K562 (cell line): ENCODE measurements at regions not wholly inside any gene's neighbourhood (a gene's known extent, or its start where the extent isn't known, plus 50 kb on each side); places are given as distances from the start of the nearest gene placed in this dataset.

Source experiments
- ATAC-seq: fragments of 200-7000 bp; cut with Tn5 transposase; 3 replicates; pipeline ENCODE4 v1.9.1; 2020; ENCODE audit warnings: moderate library complexity
- BruUV-seq: library from RNA; stranded (reverse); fragments of 400-500 nt; replicated peaks from 2 replicates; lab custom pipeline; 2021; lab: Mats Ljungman, UMichigan
- CTCF ChIA-PET: fragments of 300-600 bp; formaldehyde crosslinking; extraction: SDS; loops from one replicate; lab custom pipeline; 2021; ENCODE audit warnings: low intra/inter-chr PET ratio; lab: Yijun Ruan, JAX
- POLR2A ChIA-PET: fragments of 300-600, 350-650 bp; sonication (Branson Sonifier 250); formaldehyde crosslinking; extraction: SDS; loops from one replicate; lab custom pipeline; 2021; ENCODE audit warnings: antibody characterized with exemption, inconsistent platforms; lab: Yijun Ruan, JAX
- DNase-seq, 4 experiments: peaks; one replicate each; pipeline versions ENCODE4 v3.0.0 to v3.0.0-alpha.2; 2011 to 2018; ENCODE audit warnings: low spot score in 3 of 4, mixed read lengths in 3 of 4; ENCODE audit errors: extremely low read depth in 1 of 4
- FAIRE-seq: peaks from 2 replicates; lab custom pipeline; 2011; peaks lifted over from hg19 to GRCh38; lab: Jason Lieb, UNC
- H2AFZ ChIP-seq: 2 replicates; pipeline ENCODE4 v1.6.0; 2011; ENCODE audit warnings: low read depth, low read length, control low read depth, inconsistent platforms
- H3K27ac ChIP-seq: fragments of 200-600 bp; 3 replicates; pipeline ENCODE4 v1.8.0; 2011; ENCODE audit warnings: low read depth, mild to moderate bottlenecking, control low read depth, inconsistent platforms, low read length, moderate library complexity, mixed read lengths; ENCODE audit errors: extremely low read depth
- H3K27me3 ChIP-seq, 2 experiments: fragments of 300-600 bp in 1 of 2; 2 replicates in 1 of 2; 3 replicates in 1 of 2; pipeline versions ENCODE4 v1.6.0 to v1.8.0; 2011; ENCODE audit warnings: inconsistent platforms in 2 of 2, low read length in 2 of 2, mild to moderate bottlenecking in 1 of 2, mixed read lengths in 1 of 2, moderate library complexity in 1 of 2; ENCODE audit not compliant: control insufficient read depth in 2 of 2, insufficient read depth in 2 of 2
- H3K36me3 ChIP-seq: fragments of 300-600 bp; 3 replicates; pipeline ENCODE4 v1.8.0; 2011; ENCODE audit warnings: mild to moderate bottlenecking, low read length, inconsistent platforms; ENCODE audit not compliant: control insufficient read depth, insufficient read depth
- H3K4me1 ChIP-seq, 2 experiments: fragments of 200-600 bp in 1 of 2; replicated peaks in 1 of 2; 2 replicates in 1 of 2; 3 replicates in 1 of 2; pipeline versions ENCODE4 v1.5.1 to v1.8.0; 2011; ENCODE audit warnings: inconsistent platforms in 2 of 2, low read length in 2 of 2, mild to moderate bottlenecking in 1 of 2, mixed read lengths in 1 of 2, moderate library complexity in 1 of 2; ENCODE audit not compliant: control insufficient read depth in 2 of 2, insufficient read depth in 2 of 2
- H3K4me2 ChIP-seq: 2 replicates; pipeline ENCODE4 v1.6.1; 2011; ENCODE audit warnings: low read length, control low read depth, inconsistent platforms, mixed read lengths; ENCODE audit not compliant: insufficient read depth
- H3K4me3 ChIP-seq: fragments of 200-600 bp; sonication (generic), shearing (Covaris generic); 2 replicates; pipeline ENCODE4 v1.5.1; 2016; ENCODE audit warnings: control low read depth, inconsistent platforms
- H3K79me2 ChIP-seq: fragments of 200-600 bp; 3 replicates; pipeline ENCODE4 v1.8.0; 2011; ENCODE audit warnings: low read length, inconsistent platforms; ENCODE audit not compliant: control insufficient read depth, insufficient read depth
- H3K9ac ChIP-seq, 2 experiments: 2 replicates each; pipeline versions ENCODE4 v1.6.0 to v1.6.1; 2011; ENCODE audit warnings: low read depth in 2 of 2, low read length in 2 of 2, control low read depth in 1 of 2, inconsistent platforms in 1 of 2, mild to moderate bottlenecking in 1 of 2, mixed read lengths in 1 of 2; ENCODE audit not compliant: insufficient read depth in 1 of 2
- H3K9me1 ChIP-seq: one replicate; pipeline ENCODE4 v1.6.0; 2011; ENCODE audit warnings: inconsistent platforms, mild to moderate bottlenecking, low read length, moderate library complexity; ENCODE audit not compliant: control insufficient read depth, insufficient read depth
- H3K9me3 ChIP-seq: replicated peaks from 2 replicates; pipeline ENCODE4 v1.5.1; 2011; ENCODE audit warnings: low read depth, low read length, inconsistent platforms; ENCODE audit not compliant: control insufficient read depth, insufficient read depth
- H4K20me1 ChIP-seq: replicated peaks from 2 replicates; pipeline ENCODE4 v1.6.1; 2011; ENCODE audit warnings: low read length, inconsistent platforms, mixed read lengths; ENCODE audit not compliant: control insufficient read depth, insufficient read depth
- CEBPG ChIP-seq, 3 experiments: fragments of 200-800 bp in 1 of 3; sonication (Bioruptor generic) in 1 of 3; sonication (generic) in 1 of 3; formaldehyde crosslinking in 1 of 3; IDR thresholded peaks in 2 of 3; conservative IDR thresholded peaks in 1 of 3; 2 replicates each; pipeline versions ENCODE4 v1.6.1 to v1.8.0; 2016 to 2022; ENCODE audit warnings: missing compliant biosample characterization in 2 of 3, missing genetic modification characterization in 2 of 3, mild to moderate bottlenecking in 1 of 3, missing genetic modification reagents in 1 of 3
- CHD1 ChIP-seq: fragments of 200-600 bp; sonication (generic); IDR thresholded peaks from one replicate; pipeline ENCODE4 v1.6.1; 2012; ENCODE audit warnings: mild to moderate bottlenecking, moderate library complexity, low read length, inconsistent platforms
- ESRRB ChIP-seq: fragments of 250-450 bp; sonication (Bioruptor Pico); IDR thresholded peaks from 2 replicates; pipeline ENCODE4 v1.5.0; 2020; ENCODE audit warnings: mild to moderate bottlenecking, moderate library complexity, borderline replicate concordance
- HNRNPLL ChIP-seq: fragments of 200-400 bp; formaldehyde crosslinking; IDR thresholded peaks from 2 replicates; pipeline ENCODE4 v1.6.1; 2017; ENCODE audit warnings: low read length, low read depth, mild to moderate bottlenecking; ENCODE audit not compliant: poor library complexity, severe bottlenecking
- HOXB6 ChIP-seq: fragments of 250-450 bp; sonication (Bioruptor Pico); IDR thresholded peaks from 2 replicates; pipeline ENCODE4 v1.5.1; 2022; ENCODE audit warnings: mild to moderate bottlenecking, borderline replicate concordance
- IRF2 ChIP-seq: sonication (generic); formaldehyde crosslinking; IDR thresholded peaks from 2 replicates; pipeline ENCODE4 v1.8.1; 2022; ENCODE audit warnings: mild to moderate bottlenecking, missing genetic modification reagents
- PHF20 ChIP-seq: fragments of 450-650 bp; IDR thresholded peaks from 2 replicates; pipeline ENCODE4 v1.6.1; 2018; ENCODE audit not compliant: partially characterized antibody
- SMAD2 ChIP-seq: fragments of 150-350 bp; IDR thresholded peaks from 2 replicates; pipeline ENCODE4 v1.6.1; 2014; ENCODE audit warnings: low read depth, mild to moderate bottlenecking, low read length
- U2AF2 ChIP-seq: fragments of 200-400 bp; formaldehyde crosslinking; optimal IDR thresholded peaks from 2 replicates; pipeline ENCODE3; 2017; ENCODE audit warnings: low read depth, mild to moderate bottlenecking, low read length
- VEZF1 ChIP-seq: fragments of 200-800 bp; sonication (Bioruptor generic); IDR thresholded peaks from 2 replicates; pipeline ENCODE4 v1.6.1; 2017; ENCODE audit warnings: missing genetic modification characterization, missing compliant biosample characterization
- ZNF133 ChIP-seq: fragments of 250-450 bp; sonication (Bioruptor Pico); IDR thresholded peaks from 2 replicates; pipeline ENCODE4 v1.4.0; 2020; ENCODE audit warnings: mild to moderate bottlenecking
- ZNF140 ChIP-seq: fragments of 250-450 bp; sonication (Bioruptor Pico); IDR thresholded peaks from 2 replicates; pipeline ENCODE4 v1.8.0; 2021; ENCODE audit warnings: moderate library complexity, mild to moderate bottlenecking, inconsistent platforms
- ZNF79 ChIP-seq: fragments of 250-450 bp; sonication (Bioruptor Pico); IDR thresholded peaks from 2 replicates; pipeline ENCODE4 v1.4.0; 2020; ENCODE audit warnings: low read depth, mild to moderate bottlenecking, moderate library complexity
- ZNF830 ChIP-seq: fragments of 250-450 bp; sonication (Bioruptor Pico); IDR thresholded peaks from 2 replicates; pipeline ENCODE4 v1.5.0; 2021; ENCODE audit warnings: mild to moderate bottlenecking
- WGBS: fragments of 100-300 bp; shearing (Covaris generic); methylation state at CpG from one replicate; pipeline ENCODE4 v1.1.6; 2016; ENCODE audit warnings: low coverage, mixed read lengths; ENCODE audit not compliant: insufficient coverage; ENCODE audit errors: missing lambda C conversion rate; 5-methylcytosine and 5-hydroxymethylcytosine counted together
- in situ Hi-C: fragments of 300-500 bp; cut with MboI; formaldehyde crosslinking; loops from 4 replicates; pipeline ENCODE4 v1.15.0; 2018; ENCODE audit warnings: inconsistent platforms, mixed read lengths
- intact Hi-C: fragments of 100-400 bp; cut with micrococcal nuclease; formaldehyde crosslinking; loops from 2 replicates; pipeline ENCODE4 v1.14.2; 2022
- TF ChIP-seq, protein P1 (sequence below): IDR thresholded peaks from 2 replicates; pipeline ENCODE4 v1.6.1; 2012; ENCODE audit warnings: low read depth, low read length, improper control_type of control experiment, borderline replicate concordance
- TF ChIP-seq, protein P2 (sequence below), 3 experiments: IDR thresholded peaks in 2 of 3; conservative IDR thresholded peaks in 1 of 3; 2 replicates each; pipeline ENCODE4 v1.5.1; 2011 to 2012; ENCODE audit warnings: low read length in 3 of 3, mild to moderate bottlenecking in 3 of 3, control low read depth in 2 of 3, improper control_type of control experiment in 1 of 3, inconsistent platforms in 1 of 3, low read depth in 1 of 3, mixed read lengths in 1 of 3, moderate library complexity in 1 of 3; ENCODE audit not compliant: insufficient read depth in 2 of 3

DNA sequence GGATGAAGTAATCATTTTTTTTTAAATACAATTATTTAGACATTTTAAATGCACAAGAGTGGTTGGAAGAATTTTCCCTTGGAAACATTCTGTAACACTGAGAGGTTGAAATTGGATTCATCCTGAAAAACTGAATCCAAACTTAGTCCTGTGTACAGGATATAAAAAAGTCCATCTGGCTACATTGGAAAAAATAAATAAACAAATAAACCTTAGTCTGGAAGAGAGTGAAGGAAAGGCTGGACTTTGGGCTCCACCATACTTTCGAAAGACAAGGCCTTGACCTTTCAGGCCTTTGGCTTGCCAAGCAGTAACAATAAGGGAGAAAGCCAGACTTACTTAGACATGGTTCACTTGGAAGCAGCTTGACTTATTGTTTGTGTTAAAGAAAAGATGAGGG lies 664.3 kb downstream of the TENT5A start (continued):
- no peak for TF ChIP-seq IRF2 (CRISPR knock-in tag)

GRCh38 chr6:81086991-81087390 lies 665.5 kb downstream of the TENT5A start:
- DNase-seq = no peak
- no peak overlapping the region for H3K9ac ChIP-seq
- WGBS = 2% methylated on average over 3 of the region's 3 CpGs
- intact Hi-C loops (no loop called here), in situ Hi-C loops (no loop called here)
- H2AFZ ChIP-seq = no peak overlapping the region
- no peak for ATAC-seq
- H3K36me3 ChIP-seq = no peaks in the 10 kb centered on the region
- no peak overlapping the region for H3K4me3 ChIP-seq
- CTCF ChIA-PET = no interaction called here
- H3K9me1 ChIP-seq = no peaks in the 10 kb centered on the region
- no peaks in the 10 kb centered on the region; the same call in 1 of the 2 replicates for H3K9me3 ChIP-seq
- no peak for FAIRE-seq
- H3K4me2 ChIP-seq = no peak overlapping the region
- BruUV-seq = no TSS peak
- no peaks in the 10 kb centered on the region for H3K27me3 ChIP-seq
- no peaks in the 10 kb centered on the region for H4K20me1 ChIP-seq
- no peak overlapping the region for H3K27ac ChIP-seq
- H3K4me1 ChIP-seq = no peaks in the 10 kb centered on the region
- no peak for TF ChIP-seq ZNF133 (CRISPR knock-in tag)
- TF ChIP-seq, protein P1, sequence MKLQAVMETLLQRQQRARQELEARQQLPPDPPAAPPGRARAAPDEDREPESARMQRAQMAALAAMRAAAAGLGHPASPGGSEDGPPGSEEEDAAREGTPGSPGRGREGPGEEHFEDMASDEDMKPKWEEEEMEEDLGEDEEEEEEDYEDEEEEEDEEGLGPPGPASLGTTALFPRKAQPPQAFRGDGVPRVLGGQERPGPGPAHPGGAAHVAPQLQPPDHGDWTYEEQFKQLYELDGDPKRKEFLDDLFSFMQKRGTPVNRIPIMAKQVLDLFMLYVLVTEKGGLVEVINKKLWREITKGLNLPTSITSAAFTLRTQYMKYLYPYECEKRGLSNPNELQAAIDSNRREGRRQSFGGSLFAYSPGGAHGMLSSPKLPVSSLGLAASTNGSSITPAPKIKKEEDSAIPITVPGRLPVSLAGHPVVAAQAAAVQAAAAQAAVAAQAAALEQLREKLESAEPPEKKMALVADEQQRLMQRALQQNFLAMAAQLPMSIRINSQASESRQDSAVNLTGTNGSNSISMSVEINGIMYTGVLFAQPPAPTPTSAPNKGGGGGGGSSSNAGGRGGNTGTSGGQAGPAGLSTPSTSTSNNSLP = no peak
- TF ChIP-seq HNRNPLL = no peak
- no peak for TF ChIP-seq SMAD2
- no peak for TF ChIP-seq IRF2 (CRISPR knock-in tag)
- no peak for TF ChIP-seq ESRRB (CRISPR knock-in tag)
- TF ChIP-seq ZNF140 (CRISPR knock-in tag) = no peak
- TF ChIP-seq, protein P2, sequence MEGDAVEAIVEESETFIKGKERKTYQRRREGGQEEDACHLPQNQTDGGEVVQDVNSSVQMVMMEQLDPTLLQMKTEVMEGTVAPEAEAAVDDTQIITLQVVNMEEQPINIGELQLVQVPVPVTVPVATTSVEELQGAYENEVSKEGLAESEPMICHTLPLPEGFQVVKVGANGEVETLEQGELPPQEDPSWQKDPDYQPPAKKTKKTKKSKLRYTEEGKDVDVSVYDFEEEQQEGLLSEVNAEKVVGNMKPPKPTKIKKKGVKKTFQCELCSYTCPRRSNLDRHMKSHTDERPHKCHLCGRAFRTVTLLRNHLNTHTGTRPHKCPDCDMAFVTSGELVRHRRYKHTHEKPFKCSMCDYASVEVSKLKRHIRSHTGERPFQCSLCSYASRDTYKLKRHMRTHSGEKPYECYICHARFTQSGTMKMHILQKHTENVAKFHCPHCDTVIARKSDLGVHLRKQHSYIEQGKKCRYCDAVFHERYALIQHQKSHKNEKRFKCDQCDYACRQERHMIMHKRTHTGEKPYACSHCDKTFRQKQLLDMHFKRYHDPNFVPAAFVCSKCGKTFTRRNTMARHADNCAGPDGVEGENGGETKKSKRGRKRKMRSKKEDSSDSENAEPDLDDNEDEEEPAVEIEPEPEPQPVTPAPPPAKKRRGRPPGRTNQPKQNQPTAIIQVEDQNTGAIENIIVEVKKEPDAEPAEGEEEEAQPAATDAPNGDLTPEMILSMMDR (IDR thresholded peaks at IDR 0.05 in 2 of 3, conservative IDR thresholded peaks at IDR 0.05 in 1 of 3; ENCODE audit: insufficient read depth in 2 of 3, low read depth in 1 of 3, low read length in 3 of 3) = no peak
- TF ChIP-seq CEBPG (CRISPR knock-in tag; IDR thresholded peaks at IDR 0.05) = no peak
- TF ChIP-seq CEBPG (tag; conservative IDR thresholded peaks at IDR 0.05 in 1 of 2, IDR thresholded peaks at IDR 0.05 in 1 of 2) = no peak
- no peak for TF ChIP-seq U2AF2
- no peak for TF ChIP-seq PHF20
- no peak for TF ChIP-seq CHD1
- TF ChIP-seq ZNF79 (CRISPR knock-in tag) = no peak
- no peak for TF ChIP-seq VEZF1 (CRISPR knock-in tag)
- TF ChIP-seq ZNF830 = no peak
- TF ChIP-seq HOXB6 (CRISPR knock-in tag) = no peak
- TF ChIP-seq, all 486 proteins: peak for 0
- H3K79me2 ChIP-seq = no peaks in the 10 kb centered on the region
- POLR2A ChIA-PET = no interaction called here
